ENCODE measurements at regions not wholly inside any gene's neighbourhood (a gene's known extent, or its start where the extent isn't known, plus 50 kb on each side); places are given as distances from the start of the nearest gene placed in this dataset.

GRCh38 chr7:42494736-42495135 lies 257.7 kb upstream of the GLI3 start:
- peak overlapping the region; percentile 21 to 47 (median 36) for H3K4me3 Mint-ChIP-seq
- peaks cover 23% of the 10 kb centered on the region for H3K4me1 Mint-ChIP-seq
- peaks cover 10% of the 10 kb centered on the region for H3K27me3 Mint-ChIP-seq (ENCODE audit: low read depth)
- no peaks in the 10 kb centered on the region for H3K36me3 Mint-ChIP-seq (ENCODE audit: low read depth)
- peak overlapping the region in 1 of 3 experiments; percentile 93 for H3K27ac Mint-ChIP-seq
- TF ChIP-seq CTCF (IDR thresholded peaks at IDR 0.05; ENCODE audit: unreplicated experiment in 3 of 3) = no peak
- H3K9me3 Mint-ChIP-seq = no peaks in the 10 kb centered on the region

GRCh38 chr7:42494199-42494710 lies 257.2 kb upstream of the GLI3 start:
- H3K27me3 Mint-ChIP-seq (ENCODE audit: low read depth) = peaks cover 13% of the 10 kb centered on the region
- H3K36me3 Mint-ChIP-seq (ENCODE audit: low read depth) = no peaks in the 10 kb centered on the region

GRCh38 chr7:42493436-42494198 lies 256.6 kb upstream of the GLI3 start:
- Mint-ChIP-seq H3K4me3 (peak overlapping the region; percentile 77 to 85 (median 82)), H3K4me1 (peaks cover 23% of the 10 kb centered on the region), H3K9me3 (no peaks in the 10 kb centered on the region), H3K27me3 (ENCODE audit: low read depth) (peaks cover 14% of the 10 kb centered on the region), H3K36me3 (ENCODE audit: low read depth) (no peaks in the 10 kb centered on the region), H3K27ac (peak overlapping the region; percentile 57 to 93 (median 75))
- peak in 1 of 3 experiments; percentile 14 for TF ChIP-seq CTCF (IDR thresholded peaks at IDR 0.05; ENCODE audit: unreplicated experiment in 3 of 3)

More at GRCh38 chr7:42494199-42494710, 257.2 kb upstream of the GLI3 start:
- no peak for TF ChIP-seq CTCF (IDR thresholded peaks at IDR 0.05; ENCODE audit: unreplicated experiment in 3 of 3)
- Mint-ChIP-seq H3K4me3 (peak overlapping the region; percentile 77 to 85 (median 82)), H3K9me3 (no peaks in the 10 kb centered on the region), H3K4me1 (peaks cover 23% of the 10 kb centered on the region), H3K27ac (peak overlapping the region in 2 of 3 experiments; percentile 57 to 93)

- H3K4me3 Mint-ChIP-seq = peak overlapping the region; percentile 77 to 85 (median 82)
- H3K27ac Mint-ChIP-seq = peak overlapping the region in 2 of 3 experiments; percentile 57 to 93
- no peaks in the 10 kb centered on the region for H3K36me3 Mint-ChIP-seq (ENCODE audit: low read depth)
- H3K9me3 Mint-ChIP-seq = no peaks in the 10 kb centered on the region
- H3K27me3 Mint-ChIP-seq (ENCODE audit: low read depth) = peaks cover 14% of the 10 kb centered on the region
- peaks cover 23% of the 10 kb centered on the region for H3K4me1 Mint-ChIP-seq
- no peak for TF ChIP-seq CTCF (IDR thresholded peaks at IDR 0.05; ENCODE audit: unreplicated experiment in 3 of 3)
Observed at GRCh38 chr7:42492920-42493319, 255.9 kb upstream of the GLI3 start.

GRCh38 chr7:42491106-42491505 lies 254.1 kb upstream of the GLI3 start:
- peaks cover 23% of the 10 kb centered on the region for H3K4me1 Mint-ChIP-seq
- TF ChIP-seq CTCF (IDR thresholded peaks at IDR 0.05; ENCODE audit: unreplicated experiment in 3 of 3) = no peak
- H3K4me3 Mint-ChIP-seq = no peak overlapping the region
- no peak overlapping the region for H3K27ac Mint-ChIP-seq
- peaks cover 14% of the 10 kb centered on the region for H3K27me3 Mint-ChIP-seq (ENCODE audit: low read depth)
- H3K9me3 Mint-ChIP-seq = no peaks in the 10 kb centered on the region
- no peaks in the 10 kb centered on the region for H3K36me3 Mint-ChIP-seq (ENCODE audit: low read depth)

All from nephron (organoid).